Tibial nerve (tissue), 4 donors: ENCODE measurements at regions not wholly inside any gene's neighbourhood (a gene's known extent, or its start where the extent isn't known, plus 50 kb on each side); places are given as distances from the start of the nearest gene placed in this dataset.

Experiments
- EP300 ChIP-seq, 2 donors: sonication (generic); formaldehyde crosslinking; IDR thresholded peaks; one replicate each; pipeline ENCODE4 v1.6.1; 2017; ENCODE audit warnings: antibody characterized with exemption in 2 of 2, mild to moderate bottlenecking in 1 of 2
- POLR2A ChIP-seq, 2 donors: fragments of 450-650 bp; IDR thresholded peaks; one replicate each; pipeline ENCODE4 v1.6.1; 2017; ENCODE audit warnings: antibody characterized with exemption in 2 of 2, mild to moderate bottlenecking in 2 of 2, moderate library complexity in 2 of 2
- TF ChIP-seq, protein P1 (sequence below), 5 experiments: fragments of 200-600 bp in 3 of 5; fragments of 450-650 bp in 2 of 5; sonication (generic) in 3 of 5; IDR thresholded peaks; one replicate each; pipeline ENCODE4 v1.5.1; 2016 to 2019; ENCODE audit warnings: antibody characterized with exemption in 5 of 5, mild to moderate bottlenecking in 3 of 5, moderate library complexity in 2 of 5

DNA sequence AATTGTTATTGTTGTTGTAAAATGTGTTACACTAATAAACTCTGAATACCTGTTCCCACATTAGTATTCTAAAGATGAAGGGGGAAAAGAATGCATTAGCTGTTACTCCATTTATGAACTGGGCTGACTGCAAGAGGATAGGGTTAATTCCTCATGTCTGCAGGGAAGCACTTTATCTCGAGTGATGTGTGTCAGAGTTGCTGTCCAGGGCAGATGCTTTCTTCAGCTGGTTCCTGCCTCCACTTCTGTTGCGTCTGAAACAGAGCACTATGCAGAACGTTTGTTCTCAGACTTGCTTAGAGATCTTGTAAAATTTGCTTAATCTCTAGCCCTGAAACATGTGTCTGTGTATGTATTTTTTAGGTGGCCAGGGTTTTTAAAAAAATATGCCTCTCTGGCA is 318.8 kb downstream of the SPRY2 start:
- TF ChIP-seq, protein P1, sequence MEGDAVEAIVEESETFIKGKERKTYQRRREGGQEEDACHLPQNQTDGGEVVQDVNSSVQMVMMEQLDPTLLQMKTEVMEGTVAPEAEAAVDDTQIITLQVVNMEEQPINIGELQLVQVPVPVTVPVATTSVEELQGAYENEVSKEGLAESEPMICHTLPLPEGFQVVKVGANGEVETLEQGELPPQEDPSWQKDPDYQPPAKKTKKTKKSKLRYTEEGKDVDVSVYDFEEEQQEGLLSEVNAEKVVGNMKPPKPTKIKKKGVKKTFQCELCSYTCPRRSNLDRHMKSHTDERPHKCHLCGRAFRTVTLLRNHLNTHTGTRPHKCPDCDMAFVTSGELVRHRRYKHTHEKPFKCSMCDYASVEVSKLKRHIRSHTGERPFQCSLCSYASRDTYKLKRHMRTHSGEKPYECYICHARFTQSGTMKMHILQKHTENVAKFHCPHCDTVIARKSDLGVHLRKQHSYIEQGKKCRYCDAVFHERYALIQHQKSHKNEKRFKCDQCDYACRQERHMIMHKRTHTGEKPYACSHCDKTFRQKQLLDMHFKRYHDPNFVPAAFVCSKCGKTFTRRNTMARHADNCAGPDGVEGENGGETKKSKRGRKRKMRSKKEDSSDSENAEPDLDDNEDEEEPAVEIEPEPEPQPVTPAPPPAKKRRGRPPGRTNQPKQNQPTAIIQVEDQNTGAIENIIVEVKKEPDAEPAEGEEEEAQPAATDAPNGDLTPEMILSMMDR (IDR thresholded peaks at IDR 0.05), result no peak
- TF ChIP-seq EP300 (IDR thresholded peaks at IDR 0.05), result no peak
- no peak for TF ChIP-seq POLR2A (IDR thresholded peaks at IDR 0.05)
